K562 (cell line): ENCODE measurements at regions not wholly inside any gene's neighbourhood (a gene's known extent, or its start where the extent isn't known, plus 50 kb on each side); places are given as distances from the start of the nearest gene placed in this dataset.

Experiments used
- ATAC-seq: fragments of 200-7000 bp; cut with Tn5 transposase; 3 replicates; pipeline ENCODE4 v1.9.1; 2020; ENCODE audit warnings: moderate library complexity
- BruUV-seq: library from RNA; stranded (reverse); fragments of 400-500 nt; replicated peaks from 2 replicates; lab custom pipeline; 2021; lab: Mats Ljungman, UMichigan
- CTCF ChIA-PET: fragments of 300-600 bp; formaldehyde crosslinking; extraction: SDS; loops from one replicate; lab custom pipeline; 2021; ENCODE audit warnings: low intra/inter-chr PET ratio; lab: Yijun Ruan, JAX
- POLR2A ChIA-PET: fragments of 300-600, 350-650 bp; sonication (Branson Sonifier 250); formaldehyde crosslinking; extraction: SDS; loops from one replicate; lab custom pipeline; 2021; ENCODE audit warnings: antibody characterized with exemption, inconsistent platforms; lab: Yijun Ruan, JAX
- DNase-seq, 4 experiments: peaks; one replicate each; pipeline versions ENCODE4 v3.0.0 to v3.0.0-alpha.2; 2011 to 2018; ENCODE audit warnings: low spot score in 3 of 4, mixed read lengths in 3 of 4; ENCODE audit errors: extremely low read depth in 1 of 4
- FAIRE-seq: peaks from 2 replicates; lab custom pipeline; 2011; peaks lifted over from hg19 to GRCh38; lab: Jason Lieb, UNC
- H2AFZ ChIP-seq: 2 replicates; pipeline ENCODE4 v1.6.0; 2011; ENCODE audit warnings: low read depth, low read length, control low read depth, inconsistent platforms
- H3K27ac ChIP-seq: fragments of 200-600 bp; 3 replicates; pipeline ENCODE4 v1.8.0; 2011; ENCODE audit warnings: low read depth, mild to moderate bottlenecking, control low read depth, inconsistent platforms, low read length, moderate library complexity, mixed read lengths; ENCODE audit errors: extremely low read depth
- H3K27me3 ChIP-seq, 2 experiments: fragments of 300-600 bp in 1 of 2; 2 replicates in 1 of 2; 3 replicates in 1 of 2; pipeline versions ENCODE4 v1.6.0 to v1.8.0; 2011; ENCODE audit warnings: inconsistent platforms in 2 of 2, low read length in 2 of 2, mild to moderate bottlenecking in 1 of 2, mixed read lengths in 1 of 2, moderate library complexity in 1 of 2; ENCODE audit not compliant: control insufficient read depth in 2 of 2, insufficient read depth in 2 of 2
- H3K36me3 ChIP-seq: fragments of 300-600 bp; 3 replicates; pipeline ENCODE4 v1.8.0; 2011; ENCODE audit warnings: mild to moderate bottlenecking, low read length, inconsistent platforms; ENCODE audit not compliant: control insufficient read depth, insufficient read depth
- H3K4me1 ChIP-seq, 2 experiments: fragments of 200-600 bp in 1 of 2; replicated peaks in 1 of 2; 2 replicates in 1 of 2; 3 replicates in 1 of 2; pipeline versions ENCODE4 v1.5.1 to v1.8.0; 2011; ENCODE audit warnings: inconsistent platforms in 2 of 2, low read length in 2 of 2, mild to moderate bottlenecking in 1 of 2, mixed read lengths in 1 of 2, moderate library complexity in 1 of 2; ENCODE audit not compliant: control insufficient read depth in 2 of 2, insufficient read depth in 2 of 2
- H3K4me2 ChIP-seq: 2 replicates; pipeline ENCODE4 v1.6.1; 2011; ENCODE audit warnings: low read length, control low read depth, inconsistent platforms, mixed read lengths; ENCODE audit not compliant: insufficient read depth
- H3K4me3 ChIP-seq: fragments of 200-600 bp; sonication (generic), shearing (Covaris generic); 2 replicates; pipeline ENCODE4 v1.5.1; 2016; ENCODE audit warnings: control low read depth, inconsistent platforms
- H3K79me2 ChIP-seq: fragments of 200-600 bp; 3 replicates; pipeline ENCODE4 v1.8.0; 2011; ENCODE audit warnings: low read length, inconsistent platforms; ENCODE audit not compliant: control insufficient read depth, insufficient read depth
- H3K9ac ChIP-seq, 2 experiments: 2 replicates each; pipeline versions ENCODE4 v1.6.0 to v1.6.1; 2011; ENCODE audit warnings: low read depth in 2 of 2, low read length in 2 of 2, control low read depth in 1 of 2, inconsistent platforms in 1 of 2, mild to moderate bottlenecking in 1 of 2, mixed read lengths in 1 of 2; ENCODE audit not compliant: insufficient read depth in 1 of 2
- H3K9me1 ChIP-seq: one replicate; pipeline ENCODE4 v1.6.0; 2011; ENCODE audit warnings: inconsistent platforms, mild to moderate bottlenecking, low read length, moderate library complexity; ENCODE audit not compliant: control insufficient read depth, insufficient read depth
- H3K9me3 ChIP-seq: replicated peaks from 2 replicates; pipeline ENCODE4 v1.5.1; 2011; ENCODE audit warnings: low read depth, low read length, inconsistent platforms; ENCODE audit not compliant: control insufficient read depth, insufficient read depth
- H4K20me1 ChIP-seq: replicated peaks from 2 replicates; pipeline ENCODE4 v1.6.1; 2011; ENCODE audit warnings: low read length, inconsistent platforms, mixed read lengths; ENCODE audit not compliant: control insufficient read depth, insufficient read depth
- BRCA1 ChIP-seq, 2 experiments: fragments of 450-650 bp in 1 of 2; sonication (generic) in 1 of 2; formaldehyde crosslinking in 1 of 2; IDR thresholded peaks; 2 replicates each; pipeline versions ENCODE4 v1.5.0 to v1.6.1; 2017 to 2020; ENCODE audit warnings: mild to moderate bottlenecking in 1 of 2, missing genetic modification reagents in 1 of 2
- C11orf30 ChIP-seq: fragments of 450-650 bp; IDR thresholded peaks from 2 replicates; pipeline ENCODE4 v1.6.1; 2016; ENCODE audit warnings: low read depth, mild to moderate bottlenecking
- CBFA2T2 ChIP-seq: fragments of 450-650 bp; conservative IDR thresholded peaks from 2 replicates; pipeline ENCODE4 v1.6.1; 2017; ENCODE audit warnings: mild to moderate bottlenecking
- CBFA2T3 ChIP-seq: fragments of 450-650 bp; IDR thresholded peaks from 2 replicates; pipeline ENCODE4 v1.6.1; 2017
- CEBPB ChIP-seq: fragments of 450-650 bp; IDR thresholded peaks from 2 replicates; pipeline ENCODE4 v1.6.1; 2016; ENCODE audit warnings: missing genetic modification characterization, missing compliant biosample characterization
- DDX20 ChIP-seq: fragments of 450-650 bp; IDR thresholded peaks from 2 replicates; pipeline ENCODE4 v1.6.1; 2016; ENCODE audit warnings: missing genetic modification characterization, low read depth, mild to moderate bottlenecking, missing compliant biosample characterization, moderate library complexity
- DPF2 ChIP-seq: fragments of 450-650 bp; IDR thresholded peaks from 2 replicates; pipeline ENCODE4 v1.6.1; 2016
- GATAD2A ChIP-seq: fragments of 450-650 bp; IDR thresholded peaks from 2 replicates; pipeline ENCODE4 v1.6.1; 2017
- KAT2B ChIP-seq: IDR thresholded peaks from one replicate; pipeline ENCODE4 v1.6.1; 2012; ENCODE audit warnings: low read depth, mild to moderate bottlenecking, control low read depth, inconsistent platforms, low read length, moderate library complexity
- MAFF ChIP-seq: IDR thresholded peaks from 2 replicates; pipeline ENCODE4 v1.6.1; 2012; ENCODE audit warnings: low read length, improper control_type of control experiment
- MAFG ChIP-seq: fragments of 450-650 bp; conservative IDR thresholded peaks from 2 replicates; pipeline ENCODE4 v1.6.1; 2016; ENCODE audit warnings: missing genetic modification characterization, missing compliant biosample characterization
- MBD1 ChIP-seq: fragments of 250-450 bp; sonication (Bioruptor Pico); IDR thresholded peaks from 2 replicates; pipeline ENCODE4 v1.8.0; 2022; ENCODE audit warnings: inconsistent platforms
- MTA2 ChIP-seq: fragments of 450-650 bp; IDR thresholded peaks from 2 replicates; pipeline ENCODE4 v1.6.1; 2016; ENCODE audit warnings: low read depth
- NR1H2 ChIP-seq: sonication (generic); formaldehyde crosslinking; IDR thresholded peaks from 2 replicates; pipeline ENCODE4 v1.4.0; 2020; ENCODE audit warnings: mild to moderate bottlenecking, missing genetic modification reagents
- TCF3 ChIP-seq: sonication (generic); formaldehyde crosslinking; IDR thresholded peaks from 2 replicates; pipeline ENCODE4 v1.4.0; 2020; ENCODE audit warnings: mild to moderate bottlenecking, missing genetic modification reagents
- TEAD4 ChIP-seq, 2 experiments: sonication (generic) in 1 of 2; formaldehyde crosslinking in 1 of 2; IDR thresholded peaks; 2 replicates each; pipeline versions ENCODE4 v1.6.1 to v1.8.0; 2012 to 2022; ENCODE audit warnings: borderline replicate concordance in 1 of 2, inconsistent platforms in 1 of 2, low read length in 1 of 2, mild to moderate bottlenecking in 1 of 2, missing genetic modification reagents in 1 of 2
- ZEB2 ChIP-seq: fragments of 450-650 bp; IDR thresholded peaks from 2 replicates; pipeline ENCODE4 v1.6.1; 2016
- ZNF408 ChIP-seq: fragments of 250-450 bp; sonication (Bioruptor Pico); IDR thresholded peaks from 2 replicates; pipeline ENCODE4 v1.4.0; 2020; ENCODE audit warnings: low read depth, mild to moderate bottlenecking, moderate library complexity
- ZSCAN29 ChIP-seq: fragments of 450-650 bp; IDR thresholded peaks from 2 replicates; pipeline ENCODE4 v1.6.1; 2017
- WGBS: fragments of 100-300 bp; shearing (Covaris generic); methylation state at CpG from one replicate; pipeline ENCODE4 v1.1.6; 2016; ENCODE audit warnings: low coverage, mixed read lengths; ENCODE audit not compliant: insufficient coverage; ENCODE audit errors: missing lambda C conversion rate; 5-methylcytosine and 5-hydroxymethylcytosine counted together
- in situ Hi-C: fragments of 300-500 bp; cut with MboI; formaldehyde crosslinking; loops from 4 replicates; pipeline ENCODE4 v1.15.0; 2018; ENCODE audit warnings: inconsistent platforms, mixed read lengths
- intact Hi-C: fragments of 100-400 bp; cut with micrococcal nuclease; formaldehyde crosslinking; loops from 2 replicates; pipeline ENCODE4 v1.14.2; 2022

- POLR2A ChIA-PET: no interaction called here
- no peak for TF ChIP-seq ZNF408 (CRISPR knock-in tag)
- TF ChIP-seq MBD1 (CRISPR knock-in tag): no peak
- TF ChIP-seq ZSCAN29: no peak
- peak; percentile 54 for TF ChIP-seq C11orf30
- TF ChIP-seq MAFF: peak; percentile 42
- TF ChIP-seq CBFA2T2: 0 out of 2 replicates have a peak, but pooled peaks have one; percentile 32
- TF ChIP-seq CBFA2T3: peak; percentile 57
- TF ChIP-seq CEBPB: no peak
- TF ChIP-seq NR1H2 (CRISPR knock-in tag): no peak
- TF ChIP-seq BRCA1 (IDR thresholded peaks at IDR 0.05): no peak
- TF ChIP-seq BRCA1 (CRISPR knock-in tag; IDR thresholded peaks at IDR 0.05): no peak
- peak; percentile 56; the same call in 1 of the 2 replicates for TF ChIP-seq DPF2
- peak; percentile 66 for TF ChIP-seq MAFG (tag)
- TF ChIP-seq ZEB2: no peak
- TF ChIP-seq DDX20 (tag): no peak
- no peak for TF ChIP-seq KAT2B
- peak; percentile 57 for TF ChIP-seq TEAD4 (IDR thresholded peaks at IDR 0.05; ENCODE audit: low read length)
- TF ChIP-seq TEAD4 (CRISPR knock-in tag; IDR thresholded peaks at IDR 0.05; ENCODE audit: borderline replicate concordance): no peak
- no peak for TF ChIP-seq GATAD2A
- TF ChIP-seq MTA2: peak; percentile 32; the same call in 1 of the 2 replicates
- TF ChIP-seq TCF3: peak; percentile 57
These were observed 69.7 kb upstream of the ADCY2 start for GRCh38 chr5:7325975-7326913.

More at GRCh38 chr5:7325975-7326913, 69.7 kb upstream of the ADCY2 start:
- no peak overlapping the region for H3K4me3 ChIP-seq
- H3K4me2 ChIP-seq: no peak overlapping the region; the same call in 1 of the 2 replicates
- peak overlapping the region; percentile 28; the same call in 1 of the 2 replicates for H2AFZ ChIP-seq
- no peaks in the 10 kb centered on the region for H3K27me3 ChIP-seq
- H3K36me3 ChIP-seq: no peaks in the 10 kb centered on the region; the same call in 2 of the 3 replicates
- peak; percentile 24 to 60 (median 40) for DNase-seq
- intact Hi-C loops: no loop called here
- ATAC-seq: peak; percentile 89
- BruUV-seq: no TSS peak
- H3K9me1 ChIP-seq: no peaks in the 10 kb centered on the region
- H3K4me1 ChIP-seq: no peaks in the 10 kb centered on the region; a peak in 1 of 5 replicates
- H4K20me1 ChIP-seq: no peaks in the 10 kb centered on the region
- no peak for FAIRE-seq
- CTCF ChIA-PET: no interaction called here
- H3K9ac ChIP-seq: no peak overlapping the region
- H3K9me3 ChIP-seq: no peaks in the 10 kb centered on the region
- H3K27ac ChIP-seq: no peak overlapping the region
- in situ Hi-C loops: no loop called here
- WGBS: 2% methylated on average over 8 of the region's 8 CpGs
- H3K79me2 ChIP-seq: no peaks in the 10 kb centered on the region
